Cardiac muscle cell (in vitro differentiated cells and primary cell): ENCODE measurements at regions not wholly inside any gene's neighbourhood (a gene's known extent, or its start where the extent isn't known, plus 50 kb on each side); places are given as distances from the start of the nearest gene placed in this dataset.

Source experiments
- DNase-seq, 2 donors: peaks; one replicate each; pipeline versions ENCODE4 v3.0.0 to v3.0.0-alpha.2; 2010 to 2017; ENCODE audit warnings: low read depth in 1 of 2, low spot score in 1 of 2
- H3K27ac ChIP-seq: fragments of 200-600 bp; sonication (generic); 2 replicates; pipeline ENCODE4 v1.5.1; 2016
- H3K27me3 ChIP-seq: fragments of 200-600 bp; sonication (generic); 2 replicates; pipeline ENCODE4 v1.6.0; 2016; ENCODE audit warnings: control low read depth
- H3K36me3 ChIP-seq: fragments of 200-600 bp; sonication (generic); 2 replicates; pipeline ENCODE4 v1.5.1; 2016; ENCODE audit warnings: control low read depth
- H3K4me1 ChIP-seq: fragments of 200-600 bp; sonication (generic); 2 replicates; pipeline ENCODE4 v1.8.1; 2017; ENCODE audit warnings: low read depth, mild to moderate bottlenecking, mixed run types
- H3K4me3 ChIP-seq: fragments of 200-600 bp; sonication (generic); 2 replicates; pipeline ENCODE4 v1.5.1; 2016; ENCODE audit warnings: mild to moderate bottlenecking
- H3K9me3 ChIP-seq: fragments of 200-600 bp; sonication (generic); 2 replicates; pipeline ENCODE4 v1.5.1; 2017; ENCODE audit warnings: low read depth, mild to moderate bottlenecking, control low read depth
- TF ChIP-seq, protein P1 (sequence below): IDR thresholded peaks from 2 replicates; pipeline ENCODE4 v1.5.1; 2012; ENCODE audit warnings: low read depth, mild to moderate bottlenecking, low read length

GRCh38 chr10:50997461-50997860 is 76.8 kb upstream of the PRKG1 start:
- no peak for DNase-seq
- peaks cover 24% of the 10 kb centered on the region for H3K4me1 ChIP-seq
- no peaks in the 10 kb centered on the region for H3K9me3 ChIP-seq
- H3K27ac ChIP-seq, result no peak overlapping the region
- H3K27me3 ChIP-seq, result no peaks in the 10 kb centered on the region
- H3K36me3 ChIP-seq, result no peaks in the 10 kb centered on the region
- no peak overlapping the region for H3K4me3 ChIP-seq
- TF ChIP-seq, protein P1, sequence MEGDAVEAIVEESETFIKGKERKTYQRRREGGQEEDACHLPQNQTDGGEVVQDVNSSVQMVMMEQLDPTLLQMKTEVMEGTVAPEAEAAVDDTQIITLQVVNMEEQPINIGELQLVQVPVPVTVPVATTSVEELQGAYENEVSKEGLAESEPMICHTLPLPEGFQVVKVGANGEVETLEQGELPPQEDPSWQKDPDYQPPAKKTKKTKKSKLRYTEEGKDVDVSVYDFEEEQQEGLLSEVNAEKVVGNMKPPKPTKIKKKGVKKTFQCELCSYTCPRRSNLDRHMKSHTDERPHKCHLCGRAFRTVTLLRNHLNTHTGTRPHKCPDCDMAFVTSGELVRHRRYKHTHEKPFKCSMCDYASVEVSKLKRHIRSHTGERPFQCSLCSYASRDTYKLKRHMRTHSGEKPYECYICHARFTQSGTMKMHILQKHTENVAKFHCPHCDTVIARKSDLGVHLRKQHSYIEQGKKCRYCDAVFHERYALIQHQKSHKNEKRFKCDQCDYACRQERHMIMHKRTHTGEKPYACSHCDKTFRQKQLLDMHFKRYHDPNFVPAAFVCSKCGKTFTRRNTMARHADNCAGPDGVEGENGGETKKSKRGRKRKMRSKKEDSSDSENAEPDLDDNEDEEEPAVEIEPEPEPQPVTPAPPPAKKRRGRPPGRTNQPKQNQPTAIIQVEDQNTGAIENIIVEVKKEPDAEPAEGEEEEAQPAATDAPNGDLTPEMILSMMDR, result no peak

- no peaks in the 10 kb centered on the region for H3K36me3 ChIP-seq
- H3K4me3 ChIP-seq, result no peak overlapping the region
- peaks cover 9% of the 10 kb centered on the region for H3K4me1 ChIP-seq
- no peak overlapping the region for H3K27ac ChIP-seq
- no peaks in the 10 kb centered on the region for H3K27me3 ChIP-seq
- H3K9me3 ChIP-seq, result no peaks in the 10 kb centered on the region
- TF ChIP-seq, protein P1, result no peak
- DNase-seq, result no peak
These were observed 75.1 kb upstream of the PRKG1 start for GRCh38 chr10:50999163-50999562.

DNA sequence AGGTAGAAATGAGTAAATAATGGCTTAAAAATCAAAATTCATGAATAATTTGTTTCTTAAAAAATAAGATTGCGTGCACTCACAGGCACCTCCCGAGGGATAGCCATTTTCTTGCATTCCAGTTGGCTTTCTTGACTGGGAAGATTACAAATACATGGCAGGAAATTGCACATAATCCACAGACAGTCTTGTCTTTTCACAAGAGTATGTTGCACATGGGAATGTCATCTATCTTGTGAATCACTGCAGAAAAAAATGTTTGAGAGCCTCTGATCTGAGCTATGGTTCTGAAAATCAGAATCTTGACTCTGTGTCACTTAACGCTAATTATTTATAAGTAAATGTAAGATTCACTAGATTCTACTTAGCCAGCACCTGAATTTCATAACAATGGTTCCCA is 74.1 kb upstream of the PRKG1 start:
- Histone ChIP-seq H3K9me3 (no peaks in the 10 kb centered on the region), H3K4me1 (peaks cover 9% of the 10 kb centered on the region), H3K36me3 (no peaks in the 10 kb centered on the region), H3K27me3 (no peaks in the 10 kb centered on the region), H3K4me3 (no peak overlapping the region), H3K27ac (no peak overlapping the region)
- DNase-seq, result peak in 1 of 2 donors; percentile 92
- TF ChIP-seq, protein P1, result no peak

DNA sequence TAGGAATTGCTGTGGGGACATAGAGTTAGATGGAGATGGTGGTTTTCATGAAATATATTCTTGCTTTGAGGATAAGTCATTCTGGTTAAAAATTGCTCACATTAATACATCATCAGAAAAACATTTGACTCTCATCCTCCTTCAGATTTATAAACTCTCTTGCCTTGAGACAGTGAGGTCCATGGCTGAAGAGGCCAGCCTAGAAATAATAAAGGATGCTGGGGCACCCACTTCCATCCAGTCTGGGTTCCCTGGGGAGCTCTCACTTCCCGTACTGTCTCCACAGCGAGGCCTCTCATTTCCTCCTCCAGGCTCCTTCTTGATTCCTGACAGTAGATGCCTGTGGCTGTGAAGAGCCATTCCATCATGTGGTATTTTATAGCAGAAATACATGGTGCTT is 73.3 kb upstream of the PRKG1 start:
- Histone ChIP-seq H3K4me1 (peaks cover 12% of the 10 kb centered on the region), H3K9me3 (no peaks in the 10 kb centered on the region), H3K4me3 (no peak overlapping the region), H3K27me3 (no peaks in the 10 kb centered on the region), H3K27ac (no peak overlapping the region), H3K36me3 (no peaks in the 10 kb centered on the region)
- TF ChIP-seq, protein P1, result no peak
- peak in 1 of 2 donors; percentile 56 for DNase-seq

DNA sequence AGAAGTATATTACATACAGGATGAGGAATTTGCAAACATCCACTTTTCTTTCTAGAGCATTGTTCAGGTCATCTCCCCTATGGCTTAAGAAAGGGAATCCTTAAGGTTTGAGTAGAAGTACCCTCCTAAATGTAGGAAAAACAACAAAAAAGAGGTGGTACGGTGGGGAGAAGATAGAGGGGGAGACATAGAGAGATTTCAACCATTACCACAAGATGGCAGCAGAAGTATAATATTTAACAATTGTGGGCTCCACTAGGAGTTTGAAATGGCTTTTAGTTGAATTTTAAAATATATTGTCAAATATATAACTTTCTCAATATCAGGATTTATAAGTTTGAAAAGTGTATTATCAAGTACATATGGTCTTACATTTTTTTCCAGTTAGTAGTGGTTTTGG is 72.7 kb upstream of the PRKG1 start:
- Histone ChIP-seq H3K27me3 (no peaks in the 10 kb centered on the region), H3K4me1 (peaks cover 12% of the 10 kb centered on the region), H3K27ac (no peak overlapping the region), H3K4me3 (no peak overlapping the region), H3K9me3 (no peaks in the 10 kb centered on the region), H3K36me3 (no peaks in the 10 kb centered on the region)
- DNase-seq, result peak in 1 of 2 donors; percentile 56
- TF ChIP-seq, protein P1, result peak; percentile 58

GRCh38 chr10:51002469-51002868 is 71.8 kb upstream of the PRKG1 start:
- Histone ChIP-seq H3K4me1 (peaks cover 7% of the 10 kb centered on the region), H3K9me3 (no peaks in the 10 kb centered on the region), H3K27ac (no peak overlapping the region), H3K4me3 (no peak overlapping the region), H3K27me3 (no peaks in the 10 kb centered on the region), H3K36me3 (no peaks in the 10 kb centered on the region)
- TF ChIP-seq, protein P1, result no peak
- no peak for DNase-seq
